GM12865 (cell line): ENCODE measurements at regions not wholly inside any gene's neighbourhood (a gene's known extent, or its start where the extent isn't known, plus 50 kb on each side); places are given as distances from the start of the nearest gene placed in this dataset.
"Not testable (repeated sequence)": the region's sequence is repeated elsewhere in the genome, so short reads cannot be mapped to it uniquely, and the experiment has no call there.

Source experiments
- DNase-seq: peaks from one replicate; pipeline ENCODE4 v3.0.0; 2010; ENCODE audit warnings: low read depth
- H3K4me3 ChIP-seq: 2 replicates; pipeline ENCODE4 v1.5.1; 2011; ENCODE audit warnings: mild to moderate bottlenecking, low read depth, low read length, control low read depth
- TF ChIP-seq, protein P1 (sequence below): IDR thresholded peaks from 2 replicates; pipeline ENCODE4 v1.5.1; 2011; ENCODE audit warnings: low read length, control low read depth, low read depth, inconsistent platforms; ENCODE audit not compliant: insufficient read depth; ENCODE audit errors: missing control alignments

DNA sequence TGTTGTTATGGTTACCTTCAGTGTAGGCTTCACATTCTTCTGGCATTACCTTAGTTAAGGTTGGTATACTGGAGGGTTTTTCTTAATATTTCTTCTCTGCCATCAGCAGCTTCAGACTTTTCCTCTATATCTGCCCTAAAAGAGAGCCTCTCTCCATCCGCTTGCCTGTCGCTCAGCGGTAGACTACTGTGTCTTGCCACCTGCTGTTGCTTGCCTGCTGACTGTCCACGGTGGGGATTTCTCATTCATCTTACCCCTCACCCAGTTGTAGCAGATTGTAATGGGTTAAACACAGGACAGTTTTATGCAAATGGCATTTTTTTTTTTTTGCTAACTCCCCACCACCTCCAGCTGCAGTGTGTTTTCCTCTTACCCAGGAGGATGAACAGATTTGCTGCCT is 577.2 kb downstream of the SLITRK5 start:
- TF ChIP-seq, protein P1, sequence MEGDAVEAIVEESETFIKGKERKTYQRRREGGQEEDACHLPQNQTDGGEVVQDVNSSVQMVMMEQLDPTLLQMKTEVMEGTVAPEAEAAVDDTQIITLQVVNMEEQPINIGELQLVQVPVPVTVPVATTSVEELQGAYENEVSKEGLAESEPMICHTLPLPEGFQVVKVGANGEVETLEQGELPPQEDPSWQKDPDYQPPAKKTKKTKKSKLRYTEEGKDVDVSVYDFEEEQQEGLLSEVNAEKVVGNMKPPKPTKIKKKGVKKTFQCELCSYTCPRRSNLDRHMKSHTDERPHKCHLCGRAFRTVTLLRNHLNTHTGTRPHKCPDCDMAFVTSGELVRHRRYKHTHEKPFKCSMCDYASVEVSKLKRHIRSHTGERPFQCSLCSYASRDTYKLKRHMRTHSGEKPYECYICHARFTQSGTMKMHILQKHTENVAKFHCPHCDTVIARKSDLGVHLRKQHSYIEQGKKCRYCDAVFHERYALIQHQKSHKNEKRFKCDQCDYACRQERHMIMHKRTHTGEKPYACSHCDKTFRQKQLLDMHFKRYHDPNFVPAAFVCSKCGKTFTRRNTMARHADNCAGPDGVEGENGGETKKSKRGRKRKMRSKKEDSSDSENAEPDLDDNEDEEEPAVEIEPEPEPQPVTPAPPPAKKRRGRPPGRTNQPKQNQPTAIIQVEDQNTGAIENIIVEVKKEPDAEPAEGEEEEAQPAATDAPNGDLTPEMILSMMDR: no peak
- no peak for DNase-seq

GRCh38 chr13:88257706-88258105 is 586.5 kb downstream of the SLITRK5 start:
- TF ChIP-seq, protein P1: no peak
- DNase-seq: no peak
- H3K4me3 ChIP-seq: no peak overlapping the region

More for the DNA sequence above, 577.2 kb downstream of the SLITRK5 start:
- H3K4me3 ChIP-seq: no peak overlapping the region

- no peak for DNase-seq
- TF ChIP-seq, protein P1: no peak
- no peak overlapping the region for H3K4me3 ChIP-seq
Observed at GRCh38 chr13:88263808-88264207, 592.6 kb downstream of the SLITRK5 start.

- DNase-seq: no peak
- no peak overlapping the region for H3K4me3 ChIP-seq
- TF ChIP-seq, protein P1: no peak
Observed at GRCh38 chr13:88281841-88282240, 610.7 kb downstream of the SLITRK5 start.

DNA sequence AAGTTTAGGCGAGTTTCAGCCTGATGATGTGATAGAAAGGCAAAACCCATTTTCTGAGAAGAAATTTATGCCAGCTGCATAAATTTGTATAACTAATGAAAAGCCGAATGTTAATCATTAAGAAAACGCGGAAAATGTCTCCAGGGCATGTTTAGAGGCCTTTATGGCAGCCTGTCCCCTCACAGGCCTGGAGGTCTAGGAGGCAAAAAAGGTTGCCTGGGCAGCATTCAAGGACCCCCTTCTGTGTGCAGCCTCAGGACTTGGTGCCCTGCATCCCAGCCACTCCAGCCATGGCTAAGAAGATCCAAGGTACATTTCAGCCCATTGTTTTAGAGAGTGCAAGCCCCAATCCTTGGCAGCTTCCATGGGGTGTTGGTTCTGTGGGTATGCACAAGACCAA is 614.2 kb downstream of the SLITRK5 start:
- TF ChIP-seq, protein P1: no peak
- H3K4me3 ChIP-seq: no peak overlapping the region
- DNase-seq: no peak

GRCh38 chr13:88288326-88288725 is 617.2 kb downstream of the SLITRK5 start:
- no peak for DNase-seq
- no peak overlapping the region for H3K4me3 ChIP-seq
- TF ChIP-seq, protein P1: no peak

GRCh38 chr13:88291731-88292130 is 620.6 kb downstream of the SLITRK5 start:
- DNase-seq, H3K4me3 ChIP-seq: not testable (repeated sequence)
